CD14-positive monocyte (primary cell): ENCODE measurements at regions not wholly inside any gene's neighbourhood (a gene's known extent, or its start where the extent isn't known, plus 50 kb on each side); places are given as distances from the start of the nearest gene placed in this dataset.
"Not testable (repeated sequence)": the region's sequence is repeated elsewhere in the genome, so short reads cannot be mapped to it uniquely, and the experiment has no call there.

ENCODE experiments used
- DNase-seq, 3 donors: peaks; one replicate each; pipeline ENCODE4 v3.0.0-alpha.2; 2011 to 2022
- H2AFZ ChIP-seq: 2 replicates; pipeline ENCODE4 v1.6.0; 2012; ENCODE audit warnings: mild to moderate bottlenecking, low read depth, low read length, inconsistent platforms; ENCODE audit not compliant: insufficient read depth, poor library complexity, severe bottlenecking
- H3K27ac ChIP-seq, 2 donors: 1 replicate in 1 of 2; 2 replicates in 1 of 2; pipeline ENCODE4 v1.5.1; 2012 to 2013; ENCODE audit warnings: low read length in 2 of 2, control low read depth in 1 of 2, inconsistent platforms in 1 of 2, low read depth in 1 of 2, mild to moderate bottlenecking in 1 of 2
- H3K27me3 ChIP-seq, 2 donors: one replicate each; pipeline versions ENCODE4 v1.6.0 to v1.6.1; 2011 to 2013; ENCODE audit warnings: low read length in 2 of 2; ENCODE audit not compliant: control insufficient read depth in 2 of 2, insufficient read depth in 2 of 2
- H3K36me3 ChIP-seq, 2 donors: replicated peaks in 1 of 2; 1 replicate in 1 of 2; 2 replicates in 1 of 2; pipeline versions ENCODE4 v1.5.1 to v1.6.1; 2012 to 2013; ENCODE audit warnings: low read length in 2 of 2, control low read depth in 1 of 2, inconsistent platforms in 1 of 2, mild to moderate bottlenecking in 1 of 2; ENCODE audit not compliant: insufficient read depth in 2 of 2, control insufficient read depth in 1 of 2
- H3K4me1 ChIP-seq, 2 donors: 1 replicate in 1 of 2; 2 replicates in 1 of 2; pipeline versions ENCODE4 v1.5.1 to v1.6.1; 2012 to 2013; ENCODE audit warnings: low read length in 2 of 2, control low read depth in 1 of 2, inconsistent platforms in 1 of 2, mild to moderate bottlenecking in 1 of 2, moderate library complexity in 1 of 2; ENCODE audit not compliant: insufficient read depth in 2 of 2, control insufficient read depth in 1 of 2
- H3K4me2 ChIP-seq: replicated peaks from 2 replicates; pipeline ENCODE3; 2012; ENCODE audit warnings: low read length, moderate library complexity, mild to moderate bottlenecking; ENCODE audit not compliant: poor library complexity, severe bottlenecking; ENCODE audit errors: extremely low read depth
- H3K4me3 ChIP-seq, 3 experiments: fragments of 200-600 bp in 1 of 3; sonication (generic) in 1 of 3; replicated peaks in 1 of 3; 1 replicate in 2 of 3; 2 replicates in 1 of 3; pipeline ENCODE4 v1.5.1; 2011 to 2013; ENCODE audit warnings: low read length in 3 of 3, mild to moderate bottlenecking in 3 of 3, control low read depth in 2 of 3, low read depth in 2 of 3, inconsistent platforms in 1 of 3, moderate library complexity in 1 of 3
- H3K79me2 ChIP-seq: 2 replicates; pipeline ENCODE4 v1.6.0; 2012; ENCODE audit warnings: mild to moderate bottlenecking, control low read depth, inconsistent platforms, low read length, moderate library complexity; ENCODE audit not compliant: insufficient read depth
- H3K9ac ChIP-seq: 2 replicates; pipeline ENCODE4 v1.6.0; 2017; ENCODE audit warnings: low read length, mild to moderate bottlenecking; ENCODE audit not compliant: insufficient read depth, poor library complexity, severe bottlenecking
- H3K9me3 ChIP-seq, 2 donors: replicated peaks in 1 of 2; 1 replicate in 1 of 2; 2 replicates in 1 of 2; pipeline versions ENCODE4 v1.5.1 to v1.6.1; 2012 to 2013; ENCODE audit warnings: low read length in 2 of 2, control low read depth in 1 of 2; ENCODE audit not compliant: control insufficient read depth in 1 of 2, insufficient read depth in 1 of 2
- H4K20me1 ChIP-seq: 2 replicates; pipeline ENCODE4 v1.6.0; 2012; ENCODE audit warnings: mild to moderate bottlenecking, low read length, control low read depth, moderate library complexity; ENCODE audit not compliant: insufficient read depth
- H3K27ac Mint-ChIP-seq, 7 donors: one replicate each; pipeline ENCODE4 v1.8.0; 2020; ENCODE audit warnings: mild to moderate bottlenecking in 7 of 7, mixed read lengths in 7 of 7, moderate library complexity in 6 of 7, inconsistent platforms in 2 of 7
- H3K27me3 Mint-ChIP-seq, 3 donors: one replicate each; pipeline ENCODE4 v1.8.0; 2021 to 2022; ENCODE audit warnings: low read depth in 3 of 3, mild to moderate bottlenecking in 3 of 3, mixed read lengths in 3 of 3, moderate library complexity in 3 of 3, inconsistent platforms in 1 of 3
- H3K36me3 Mint-ChIP-seq, 2 donors: one replicate each; pipeline ENCODE4 v1.8.0; 2020; ENCODE audit warnings: mixed read lengths in 2 of 2, inconsistent platforms in 1 of 2, mild to moderate bottlenecking in 1 of 2
- H3K4me1 Mint-ChIP-seq: one replicate; pipeline ENCODE4 v1.8.0; 2020; ENCODE audit warnings: mild to moderate bottlenecking, mixed read lengths
- H3K4me3 Mint-ChIP-seq, 2 donors: one replicate each; pipeline ENCODE4 v1.8.0; 2020; ENCODE audit warnings: mild to moderate bottlenecking in 2 of 2, mixed read lengths in 2 of 2, moderate library complexity in 1 of 2
- H3K9me3 Mint-ChIP-seq, 7 donors: one replicate each; pipeline ENCODE4 v1.8.0; 2020 to 2022; ENCODE audit warnings: mixed read lengths in 7 of 7, mild to moderate bottlenecking in 6 of 7, moderate library complexity in 6 of 7, inconsistent platforms in 2 of 7
- CTCF ChIP-seq: fragments of 200-600 bp; IDR thresholded peaks from one replicate; pipeline ENCODE4 v1.8.0; 2022; ENCODE audit warnings: antibody characterized with exemption, mild to moderate bottlenecking
- WGBS: methylation state at CpG from one replicate; pipeline ENCODE4 v1.1.5; 2013; ENCODE audit warnings: missing lambda C conversion rate; ENCODE audit not compliant: insufficient coverage; 5-methylcytosine and 5-hydroxymethylcytosine counted together
- intact Hi-C, 2 donors: fragments of 100-400 bp; cut with micrococcal nuclease; formaldehyde crosslinking; loops; one replicate each; pipeline versions ENCODE4 v1.15.0 to v1.15.1; 2023

GRCh38 chr22:22795639-22796038 is 92.0 kb upstream of the IGLL5 start:
- H2AFZ ChIP-seq, H3K4me2 ChIP-seq, H3K36me3 ChIP-seq, H3K9me3 ChIP-seq, DNase-seq, H3K4me3 Mint-ChIP-seq, H3K4me1 Mint-ChIP-seq, H3K4me3 ChIP-seq, H3K27me3 Mint-ChIP-seq, H3K4me1 ChIP-seq, H3K79me2 ChIP-seq, H4K20me1 ChIP-seq, H3K27me3 ChIP-seq, H3K36me3 Mint-ChIP-seq, H3K9ac ChIP-seq, H3K9me3 Mint-ChIP-seq, intact Hi-C loops, H3K27ac ChIP-seq, H3K27ac Mint-ChIP-seq: not testable (repeated sequence)
- 83% methylated on average over 1 of the region's 2 CpGs for WGBS

GRCh38 chr22:22796724-22797123 is 90.9 kb upstream of the IGLL5 start:
- Histone ChIP-seq H3K36me3 (no peaks in the 10 kb centered on the region), H3K4me3 (no peak overlapping the region), H3K27me3 (no peaks in the 10 kb centered on the region), H3K27ac (no peak overlapping the region), H3K4me1 (no peaks in the 10 kb centered on the region), H3K4me2 (no peak overlapping the region), H3K9ac (no peak overlapping the region), H3K9me3 (no peaks in the 10 kb centered on the region), H4K20me1 (no peaks in the 10 kb centered on the region), H3K79me2 (no peaks in the 10 kb centered on the region), H2AFZ (no peak overlapping the region)
- no peak for DNase-seq
- TF ChIP-seq CTCF = no peak
- Mint-ChIP-seq H3K27ac (no peak overlapping the region), H3K36me3 (no peaks in the 10 kb centered on the region), H3K4me1 (peaks cover 2% of the 10 kb centered on the region), H3K27me3 (peaks cover 1 to 3% (median 1%) of the 10 kb centered on the region in 3 donors), H3K4me3 (no peak overlapping the region), H3K9me3 (no peaks in the 10 kb centered on the region)
- 100% methylated on average over 1 of the region's 2 CpGs for WGBS
- intact Hi-C loops = no loop called here
